GM12878 (cell line): ENCODE measurements at regions not wholly inside any gene's neighbourhood (a gene's known extent, or its start where the extent isn't known, plus 50 kb on each side); places are given as distances from the start of the nearest gene placed in this dataset.

Source experiments
- ATAC-seq: fragments of 200-7000 bp; cut with Tn5 transposase; 3 replicates; pipeline ENCODE4 v1.9.1; 2020; ENCODE audit warnings: mild to moderate bottlenecking, moderate library complexity
- BruUV-seq: library from RNA; stranded (reverse); fragments of 400-500 nt; replicated peaks from 2 replicates; lab custom pipeline; 2021; lab: Mats Ljungman, UMichigan
- CTCF ChIA-PET: fragments of 300-600 bp; sonication (Branson Sonifier 250); formaldehyde crosslinking; extraction: SDS; loops from one replicate; lab custom pipeline; 2021; ENCODE audit warnings: inconsistent platforms; lab: Yijun Ruan, JAX
- POLR2A ChIA-PET: fragments of 350-600 bp; formaldehyde crosslinking; extraction: SDS; loops from one replicate; lab custom pipeline; 2021; ENCODE audit warnings: inconsistent platforms; lab: Charles Lee
- RAD21 ChIA-PET: fragments of 300-600 bp; sonication (Branson Sonifier 250); formaldehyde crosslinking; loops from one replicate; lab custom pipeline; 2023; ENCODE audit warnings: antibody characterized with exemption; ENCODE audit not compliant: unreplicated experiment; lab: Charles Lee
- SMC1A ChIA-PET: fragments of 300-600 bp; sonication (Branson Sonifier 250); formaldehyde crosslinking; loops from one replicate; lab custom pipeline; 2023; ENCODE audit not compliant: unreplicated experiment, uncharacterized antibody; lab: Charles Lee
- DNase-seq: peaks from one replicate; pipeline ENCODE4 v3.0.0-alpha.2; 2011; ENCODE audit warnings: low read depth, low spot score
- FAIRE-seq: peaks from 3 replicates; lab custom pipeline; 2011; peaks lifted over from hg19 to GRCh38; lab: Jason Lieb, UNC
- H2AFZ ChIP-seq: 2 replicates; pipeline ENCODE4 v1.6.0; 2011; ENCODE audit warnings: low read depth, low read length, control low read depth; ENCODE audit not compliant: control insufficient read depth
- H3K27ac ChIP-seq: 2 replicates; pipeline ENCODE4 v1.5.1; 2011; ENCODE audit warnings: control low read depth; ENCODE audit not compliant: control insufficient read depth, insufficient read depth
- H3K27me3 ChIP-seq, 2 experiments: replicated peaks in 1 of 2; 2 replicates each; pipeline versions ENCODE4 v1.6.0 to v1.6.1; 2011; ENCODE audit warnings: low read length in 1 of 2; ENCODE audit not compliant: control insufficient read depth in 2 of 2, insufficient read depth in 2 of 2
- H3K36me3 ChIP-seq, 2 experiments: 2 replicates each; pipeline ENCODE4 v1.5.1; 2011; ENCODE audit warnings: low read length in 1 of 2; ENCODE audit not compliant: control insufficient read depth in 2 of 2, insufficient read depth in 2 of 2
- H3K4me1 ChIP-seq: 2 replicates; pipeline ENCODE4 v1.6.1; 2011; ENCODE audit warnings: mild to moderate bottlenecking, low read length, moderate library complexity, mixed read lengths; ENCODE audit not compliant: control insufficient read depth, insufficient read depth
- H3K4me2 ChIP-seq: 2 replicates; pipeline ENCODE4 v1.6.0; 2011; ENCODE audit warnings: control low read depth; ENCODE audit not compliant: control insufficient read depth, insufficient read depth
- H3K4me3 ChIP-seq: fragments of 200-600 bp; sonication (generic); 2 replicates; pipeline ENCODE4 v1.5.1; 2016
- H3K79me2 ChIP-seq: 2 replicates; pipeline ENCODE4 v1.6.0; 2011; ENCODE audit warnings: low read length; ENCODE audit not compliant: control insufficient read depth, insufficient read depth
- H3K9ac ChIP-seq: 2 replicates; pipeline ENCODE4 v1.8.0; 2011; ENCODE audit warnings: low read length, control low read depth, mixed read lengths; ENCODE audit not compliant: control insufficient read depth, insufficient read depth
- H3K9me3 ChIP-seq: replicated peaks from 3 replicates; pipeline ENCODE4 v1.5.1; 2011; ENCODE audit warnings: mild to moderate bottlenecking, low read length; ENCODE audit not compliant: control insufficient read depth, insufficient read depth
- H4K20me1 ChIP-seq: 2 replicates; pipeline ENCODE4 v1.6.0; 2011; ENCODE audit not compliant: control insufficient read depth, insufficient read depth
- ATF7 ChIP-seq: fragments of 450-650 bp; IDR thresholded peaks from 2 replicates; pipeline ENCODE4 v1.6.1; 2016; ENCODE audit warnings: low read depth, mild to moderate bottlenecking
- BCL3 ChIP-seq: IDR thresholded peaks from 2 replicates; pipeline ENCODE4 v1.6.1; 2011; ENCODE audit warnings: borderline replicate concordance, low read depth, mild to moderate bottlenecking, moderate library complexity, low read length; ENCODE audit not compliant: insufficient read depth, poor library complexity, severe bottlenecking
- CBX3 ChIP-seq: fragments of 200-600 bp; sonication (generic); IDR thresholded peaks from 2 replicates; pipeline ENCODE4 v1.6.1; 2016; ENCODE audit warnings: low read depth, borderline replicate concordance
- CEBPB ChIP-seq, 2 experiments: fragments of 150-350 bp in 1 of 2; IDR thresholded peaks; 2 replicates each; pipeline ENCODE4 v1.6.1; 2012 to 2014; ENCODE audit warnings: low read depth in 2 of 2, low read length in 2 of 2, borderline replicate concordance in 1 of 2, inconsistent platforms in 1 of 2
- CHD4 ChIP-seq: fragments of 200-600 bp; sonication (generic); IDR thresholded peaks from 2 replicates; pipeline ENCODE4 v1.6.1; 2016; ENCODE audit warnings: mild to moderate bottlenecking
- E4F1 ChIP-seq: fragments of 450-650 bp; IDR thresholded peaks from 2 replicates; pipeline ENCODE4 v1.6.1; 2018; ENCODE audit warnings: borderline replicate concordance, mild to moderate bottlenecking; ENCODE audit not compliant: partially characterized antibody
- EGR1 ChIP-seq, 2 experiments: IDR thresholded peaks; 1 replicate in 1 of 2; 2 replicates in 1 of 2; pipeline ENCODE4 v1.6.1; 2011 to 2012; ENCODE audit warnings: low read depth in 2 of 2, low read length in 2 of 2, borderline replicate concordance in 1 of 2, mild to moderate bottlenecking in 1 of 2, moderate library complexity in 1 of 2
- HDAC2 ChIP-seq: fragments of 200-600 bp; sonication (generic); IDR thresholded peaks from 2 replicates; pipeline ENCODE4 v1.6.1; 2017
- HDGF ChIP-seq: fragments of 450-650 bp; IDR thresholded peaks from 2 replicates; pipeline ENCODE4 v1.6.1; 2016; ENCODE audit warnings: antibody characterized with exemption
- KAT2A ChIP-seq: conservative IDR thresholded peaks from 2 replicates; pipeline ENCODE4 v1.6.1; 2011; ENCODE audit warnings: low read depth, low read length; ENCODE audit not compliant: control insufficient read depth
- MEF2A ChIP-seq: IDR thresholded peaks from 2 replicates; pipeline ENCODE4 v1.6.1; 2011; ENCODE audit warnings: low read depth, mild to moderate bottlenecking, low read length, moderate library complexity; ENCODE audit not compliant: insufficient read depth
- MYC ChIP-seq: IDR thresholded peaks from 2 replicates; pipeline ENCODE4 v1.6.1; 2011; ENCODE audit warnings: mild to moderate bottlenecking, low read length, moderate library complexity, inconsistent platforms; ENCODE audit not compliant: insufficient read depth, insufficient replicate concordance, insufficient read length, severe bottlenecking
- NBN ChIP-seq: fragments of 450-650 bp; IDR thresholded peaks from 2 replicates; pipeline ENCODE4 v1.6.1; 2016
- NFYA ChIP-seq: IDR thresholded peaks from 2 replicates; pipeline ENCODE4 v1.6.1; 2011; ENCODE audit warnings: low read depth, mild to moderate bottlenecking, low read length, improper control_type of control experiment, borderline replicate concordance
- NKRF ChIP-seq: fragments of 450-650 bp; conservative IDR thresholded peaks from 2 replicates; pipeline ENCODE4 v1.6.1; 2017; ENCODE audit warnings: mild to moderate bottlenecking, moderate library complexity
- POLR2AphosphoS2 ChIP-seq: IDR thresholded peaks from 2 replicates; pipeline ENCODE4 v1.6.1; 2011; ENCODE audit warnings: low read depth, mild to moderate bottlenecking, low read length, improper control_type of control experiment, moderate library complexity
- POU2F2 ChIP-seq: IDR thresholded peaks from 3 replicates; pipeline ENCODE4 v1.6.1; 2011; ENCODE audit warnings: low read depth, mild to moderate bottlenecking, low read length, borderline replicate concordance
- RAD21 ChIP-seq: IDR thresholded peaks from 2 replicates; pipeline ENCODE4 v1.6.1; 2011; ENCODE audit warnings: mild to moderate bottlenecking, low read depth, low read length, moderate library complexity; ENCODE audit not compliant: insufficient read depth
- SUZ12 ChIP-seq: fragments of 200-600 bp; sonication (generic); IDR thresholded peaks from one replicate; pipeline ENCODE4 v1.6.1; 2018; ENCODE audit warnings: antibody characterized with exemption, mild to moderate bottlenecking; ENCODE audit not compliant: unreplicated experiment
- ZBED1 ChIP-seq: IDR thresholded peaks from 2 replicates; pipeline ENCODE4 v1.6.1; 2016; ENCODE audit warnings: borderline replicate concordance
- WGBS: methylation state at CpG from one replicate; pipeline ENCODE4 v1.1.6; 2016; ENCODE audit warnings: low lambda C conversion rate; ENCODE audit not compliant: insufficient replicate concordance, insufficient coverage; ENCODE audit errors: missing lambda C conversion rate; 5-methylcytosine and 5-hydroxymethylcytosine counted together
- in situ Hi-C: fragments of 300-500 bp; cut with MboI; formaldehyde crosslinking; loops from 9 replicates; pipeline ENCODE4 v1.14.3; 2018; ENCODE audit warnings: mixed read lengths
- intact Hi-C: fragments of 100-400 bp; cut with micrococcal nuclease; formaldehyde crosslinking; loops from one replicate; pipeline ENCODE4 v1.14.2; 2022; ENCODE audit not compliant: unreplicated experiment

- no peaks in the 10 kb centered on the region for H3K4me1 ChIP-seq
- DNase-seq (no peak), FAIRE-seq (no peak), ATAC-seq (no peak)
- H3K27me3 ChIP-seq, result no peaks in the 10 kb centered on the region
- WGBS, result 95% methylated on average over 1 of the region's 1 CpG
- SMC1A ChIA-PET, result interaction anchor here (1.1 to 1.4 kb wide), 3 partner anchors 10 to 63 kb away, joined by 4 to 5 read pairs (median 5); a partner anchor contains a TSS
- H3K4me2 ChIP-seq, result no peak overlapping the region
- intact Hi-C loops, result no loop called here
- no TSS peak for BruUV-seq
- CTCF ChIA-PET, result interaction anchor here (0.6 to 1.0 kb wide), 4 partner anchors 14 to 19 kb away, joined by 3 to 4 read pairs (median 4); no protein-coding TSS in a partner anchor
- H3K36me3 ChIP-seq, result no peaks in the 10 kb centered on the region
- TF ChIP-seq POU2F2 (no peak), EGR1 (IDR thresholded peaks at IDR 0.05; ENCODE audit: borderline replicate concordance in 1 of 2, low read depth in 2 of 2, low read length in 2 of 2) (no peak), NFYA (no peak), RAD21 (no peak), KAT2A (no peak), NBN (no peak), HDGF (no peak), CEBPB (IDR thresholded peaks at IDR 0.05; ENCODE audit: borderline replicate concordance in 1 of 2, low read depth in 2 of 2, low read length in 2 of 2) (no peak), NKRF (no peak), CHD4 (no peak), ZBED1 (no peak), SUZ12 (no peak), POLR2AphosphoS2 (no peak), ATF7 (no peak), E4F1 (no peak), BCL3 (no peak), MEF2A (no peak), HDAC2 (no peak), MYC (no peak), CBX3 (no peak)
- RAD21 ChIA-PET, result interaction anchor here (1.1 kb wide), 1 partner anchor 29 kb away, joined by 3 read pairs; no protein-coding TSS in a partner anchor
- H4K20me1 ChIP-seq, result no peaks in the 10 kb centered on the region
- no peak overlapping the region for H3K9ac ChIP-seq
- no peaks in the 10 kb centered on the region for H3K9me3 ChIP-seq
- POLR2A ChIA-PET, result no interaction called here
- no peak overlapping the region for H3K4me3 ChIP-seq
- no peak overlapping the region for H3K27ac ChIP-seq
- H2AFZ ChIP-seq, result no peak overlapping the region
- in situ Hi-C loops, result no loop called here
- no peaks in the 10 kb centered on the region for H3K79me2 ChIP-seq
These were observed 54.8 kb upstream of the MSTN start for GRCh38 chr2:190117305-190117704.
